Islet of Langerhans (tissue), 1 donor: ENCODE measurements at regions not wholly inside any gene's neighbourhood (a gene's known extent, or its start where the extent isn't known, plus 50 kb on each side); places are given as distances from the start of the nearest gene placed in this dataset.

Experiments
- FAIRE-seq: peaks from one replicate; lab custom pipeline; 2011; peaks lifted over from hg19 to GRCh38; lab: Jason Lieb, UNC

DNA sequence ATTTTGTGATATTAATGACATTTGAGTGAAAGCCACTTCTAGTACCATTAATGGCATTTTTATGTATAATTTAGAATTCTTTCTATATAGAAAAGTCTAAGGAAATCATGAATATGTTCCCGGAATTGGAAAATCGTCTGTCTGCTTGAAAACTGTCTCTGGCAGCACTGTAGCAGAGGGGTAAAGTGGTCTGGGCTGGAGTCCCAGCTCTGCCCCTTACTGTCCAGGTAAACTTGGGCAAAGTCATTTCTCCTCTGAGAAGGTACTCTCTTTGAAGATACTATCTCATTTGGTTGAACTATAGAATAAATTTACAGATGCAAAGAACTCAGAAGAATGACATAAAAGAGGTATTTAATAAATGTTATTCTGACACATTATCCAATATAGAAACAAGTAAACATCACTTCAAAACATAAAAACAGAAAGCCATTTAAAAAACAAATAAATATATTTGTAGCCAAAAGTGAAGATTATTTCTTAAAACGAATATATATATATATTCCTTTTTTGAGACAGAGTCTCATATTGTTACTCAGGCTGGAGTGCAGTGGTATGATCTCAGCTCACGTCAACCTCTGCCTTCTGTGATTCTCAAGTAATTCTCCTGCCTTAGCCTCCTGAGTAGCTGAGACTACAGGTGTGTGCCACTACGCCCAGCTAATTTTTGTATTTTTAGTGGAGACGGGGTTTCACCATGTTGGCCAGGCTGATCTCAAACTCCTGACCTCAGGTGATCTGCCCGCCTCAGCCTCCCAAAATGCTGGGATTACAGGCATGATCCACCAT lies 149.8 kb upstream of the ITGA4 start:
- FAIRE-seq: no peak

DNA sequence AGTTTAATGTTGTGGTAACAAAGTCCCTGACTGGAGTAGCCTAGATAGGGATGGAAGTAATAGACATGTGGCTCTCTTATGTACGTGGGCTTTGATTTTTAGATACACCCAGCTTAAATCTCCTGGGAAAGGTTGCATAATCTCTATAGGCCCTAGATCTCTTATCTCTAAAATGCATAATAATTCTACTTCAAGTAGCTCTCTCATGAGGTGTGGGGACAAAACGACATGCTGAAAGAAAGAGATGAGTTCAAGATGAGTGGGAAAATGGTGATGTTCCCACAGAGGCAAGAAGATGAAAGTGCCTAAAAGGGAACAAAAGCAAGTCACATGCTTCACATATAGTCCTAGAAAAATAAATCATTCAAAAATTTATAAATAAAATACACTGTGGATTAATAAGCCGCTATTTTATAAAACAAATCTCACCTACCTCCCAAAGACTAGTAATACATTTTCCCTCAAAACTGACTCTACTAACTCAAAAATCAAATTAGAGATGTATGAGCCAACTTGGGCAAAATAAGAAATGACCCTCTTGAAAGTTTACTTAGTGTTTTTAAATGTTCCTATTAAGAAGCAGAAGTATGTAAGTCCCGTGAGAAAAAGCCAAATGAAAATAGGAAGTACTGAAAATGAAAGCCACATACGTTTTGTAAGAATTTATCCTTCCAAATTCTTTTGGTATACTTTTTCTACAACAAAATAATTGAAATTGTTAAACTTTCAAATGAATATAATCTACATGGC lies 148.2 kb upstream of the ITGA4 start:
- FAIRE-seq: no peak

DNA sequence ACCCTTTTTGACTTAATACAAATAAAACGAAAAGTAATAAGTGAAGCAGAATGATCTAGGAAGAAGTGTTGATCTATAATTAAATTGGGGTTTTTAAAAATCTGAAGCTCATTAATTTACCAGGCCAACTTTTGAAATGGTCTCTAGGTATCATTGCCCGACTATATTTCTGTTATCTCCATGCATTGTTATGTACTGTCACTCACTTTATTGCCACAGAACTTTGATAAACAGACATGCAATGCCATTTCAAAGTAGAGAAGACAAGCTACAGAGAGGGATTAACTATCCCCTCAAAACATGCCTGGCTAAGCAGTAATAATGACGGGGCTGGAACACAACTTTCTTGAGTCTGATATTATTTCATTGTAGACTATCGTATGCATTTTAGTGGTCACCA lies 147.6 kb upstream of the ITGA4 start:
- no peak for FAIRE-seq

DNA sequence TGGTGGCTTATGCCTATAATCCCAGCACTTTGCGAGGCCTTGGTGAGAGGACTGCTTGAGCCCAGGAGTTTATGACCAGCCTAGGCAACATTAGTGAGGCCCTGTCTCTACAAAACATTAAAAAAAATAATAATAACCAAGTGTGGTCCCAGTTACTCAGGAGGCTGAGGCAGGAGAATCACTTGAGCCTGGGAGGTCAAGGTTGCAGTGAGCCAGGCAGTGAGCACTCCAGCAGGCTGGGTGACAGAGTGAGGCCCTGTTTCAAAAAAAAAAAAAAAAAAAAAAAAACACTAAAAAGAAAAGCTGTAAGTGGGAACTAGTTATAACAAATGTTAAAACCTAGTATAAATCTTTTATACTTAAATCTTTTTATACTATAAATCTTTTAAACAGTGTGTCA lies 146.2 kb upstream of the ITGA4 start:
- no peak for FAIRE-seq

DNA sequence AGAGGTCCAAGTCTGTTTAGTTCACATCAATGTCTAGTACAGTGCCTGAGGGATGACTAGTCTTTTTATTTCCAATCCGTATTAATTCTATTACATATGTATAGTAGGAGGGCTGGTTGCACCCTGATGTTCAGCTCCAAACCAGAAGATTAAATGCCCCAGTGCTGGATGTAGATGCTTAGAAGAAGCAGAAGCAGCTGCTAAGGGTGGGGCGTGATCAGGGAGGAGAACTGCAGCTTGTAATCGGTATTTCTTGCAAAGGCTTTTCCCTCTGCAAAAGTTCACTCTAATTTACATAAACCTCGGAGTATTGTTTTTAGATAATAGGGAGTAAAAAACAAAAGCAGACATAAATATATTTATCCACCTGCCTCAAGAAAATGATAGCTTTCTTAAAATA lies 145.3 kb upstream of the ITGA4 start:
- no peak for FAIRE-seq

DNA sequence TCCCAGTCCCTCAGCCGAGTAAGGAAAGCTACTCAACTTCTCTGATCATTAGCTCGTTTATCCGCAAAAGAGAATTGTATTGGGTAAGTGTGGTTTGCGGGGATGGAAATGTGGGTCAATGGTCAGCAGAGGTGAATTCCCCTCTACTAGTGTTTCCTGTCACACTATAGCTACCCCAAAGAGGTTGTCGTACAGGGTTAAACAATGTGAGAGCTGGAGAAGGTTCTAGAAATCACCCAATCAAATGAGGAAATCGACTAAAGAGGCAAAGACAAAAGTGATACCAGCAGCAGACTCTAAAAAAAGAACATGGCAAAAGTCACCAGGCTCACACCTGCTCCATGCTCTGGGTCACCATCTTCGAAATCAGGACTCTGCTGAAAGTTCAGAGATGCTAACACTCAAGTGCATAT lies 144.7 kb upstream of the ITGA4 start:
- FAIRE-seq: no peak

DNA sequence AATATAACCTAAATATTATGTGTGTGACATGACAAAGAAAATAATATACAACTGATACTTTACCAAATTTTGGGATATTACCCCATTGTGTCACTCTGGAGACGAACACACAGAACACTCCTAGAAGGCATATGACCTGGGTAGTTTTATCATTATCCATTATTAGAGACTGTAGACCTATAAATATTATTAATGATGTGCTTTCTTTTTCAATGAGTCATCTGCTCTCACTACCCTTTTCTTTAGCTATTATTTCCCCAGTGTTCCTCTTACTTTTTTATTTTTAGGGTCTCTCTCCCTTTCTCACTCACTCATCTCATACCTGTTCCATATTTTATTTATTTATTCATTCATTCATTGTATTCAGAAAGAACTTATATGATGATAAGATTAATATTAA lies 143.3 kb upstream of the ITGA4 start:
- FAIRE-seq: no peak

DNA sequence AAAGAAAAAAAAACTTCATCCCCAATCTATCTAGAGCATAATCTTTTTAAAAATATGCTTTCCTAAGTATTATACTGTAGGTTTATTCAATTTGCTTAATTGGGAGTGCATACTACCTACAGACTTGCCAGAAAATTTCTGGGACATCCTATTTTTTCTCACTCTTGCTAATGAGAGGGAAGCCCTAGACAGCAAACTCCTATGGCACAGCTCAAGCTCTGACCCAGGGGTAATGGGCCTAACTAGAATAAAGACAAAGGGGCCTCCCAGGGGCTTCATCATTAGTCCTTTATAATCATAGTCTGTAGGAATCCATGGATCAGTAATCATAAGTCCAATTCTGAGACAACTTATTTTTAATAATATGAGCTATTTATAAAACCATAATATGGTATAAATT lies 142.6 kb upstream of the ITGA4 start:
- no peak for FAIRE-seq

DNA sequence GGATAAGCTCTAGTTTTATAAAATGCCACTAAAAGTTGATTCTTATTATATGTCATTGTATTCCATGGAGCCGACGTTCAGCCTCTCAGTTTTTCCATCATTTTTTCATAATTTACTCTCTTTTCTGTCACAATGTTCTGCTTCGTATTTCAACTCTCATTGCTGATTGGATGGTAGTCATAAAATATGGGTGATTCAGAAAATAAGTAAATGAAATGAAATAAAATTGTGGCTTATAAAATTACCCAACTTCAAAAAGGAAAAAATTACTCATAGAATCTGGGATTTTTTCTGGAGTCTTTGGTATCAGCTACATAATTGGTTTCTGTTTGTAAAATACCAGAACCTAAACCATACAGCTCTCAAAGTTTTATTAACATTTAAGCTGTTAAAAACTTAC lies 139.7 kb upstream of the ITGA4 start:
- FAIRE-seq: no peak

DNA sequence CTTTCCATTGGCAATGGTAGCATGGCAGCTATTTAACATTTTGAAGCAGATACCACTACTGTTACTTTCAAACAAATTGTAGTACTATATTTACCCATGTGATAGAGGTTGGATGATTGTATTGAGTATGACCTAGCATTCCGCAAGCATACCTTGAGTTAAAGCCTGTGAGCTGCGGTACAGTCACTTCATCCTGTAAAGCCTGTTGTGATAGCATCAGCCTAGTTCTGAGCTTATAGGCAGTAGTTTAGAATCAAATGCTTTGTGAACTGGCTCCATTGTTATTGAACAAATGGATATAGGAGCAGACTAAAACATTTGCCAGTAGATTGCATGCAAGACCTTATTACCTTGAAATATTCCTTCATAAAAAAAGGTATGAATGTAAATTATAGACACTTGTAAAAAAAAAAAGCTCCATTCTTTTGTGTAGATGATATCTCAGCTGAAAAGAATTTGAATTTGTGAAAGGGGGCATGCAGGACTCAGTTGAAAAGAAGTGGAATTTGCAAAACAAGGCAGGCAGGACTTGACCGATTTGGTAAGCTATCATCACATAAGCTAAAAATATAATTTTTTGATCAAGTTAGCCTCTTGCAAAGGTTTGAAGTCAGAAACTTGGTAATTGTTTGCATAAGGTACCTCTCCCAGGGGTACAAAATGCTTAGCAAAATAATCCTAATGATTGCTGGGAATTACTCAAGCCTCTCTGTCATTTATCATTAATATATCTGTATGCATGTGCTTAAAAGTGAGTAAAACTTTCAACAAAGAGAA lies 138.5 kb upstream of the ITGA4 start:
- FAIRE-seq: no peak

DNA sequence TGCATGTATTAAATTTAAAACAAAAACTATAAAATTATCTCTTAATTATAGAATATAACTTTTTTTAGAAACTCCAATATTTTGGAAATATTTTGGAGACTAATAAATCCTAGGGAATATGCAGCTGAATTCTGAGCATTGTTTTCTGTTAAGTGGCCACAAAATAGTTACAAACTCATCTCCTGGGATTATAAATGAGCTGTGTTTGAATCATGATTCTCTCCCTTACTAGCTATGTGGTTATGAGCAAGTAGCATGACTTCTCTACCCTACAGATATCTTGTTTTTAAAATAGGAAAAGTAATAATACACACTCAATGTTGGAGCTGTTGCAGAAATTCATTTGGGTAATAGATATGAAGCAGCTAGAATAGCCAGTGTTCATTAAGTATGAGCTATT lies 137.9 kb upstream of the ITGA4 start:
- no peak for FAIRE-seq

DNA sequence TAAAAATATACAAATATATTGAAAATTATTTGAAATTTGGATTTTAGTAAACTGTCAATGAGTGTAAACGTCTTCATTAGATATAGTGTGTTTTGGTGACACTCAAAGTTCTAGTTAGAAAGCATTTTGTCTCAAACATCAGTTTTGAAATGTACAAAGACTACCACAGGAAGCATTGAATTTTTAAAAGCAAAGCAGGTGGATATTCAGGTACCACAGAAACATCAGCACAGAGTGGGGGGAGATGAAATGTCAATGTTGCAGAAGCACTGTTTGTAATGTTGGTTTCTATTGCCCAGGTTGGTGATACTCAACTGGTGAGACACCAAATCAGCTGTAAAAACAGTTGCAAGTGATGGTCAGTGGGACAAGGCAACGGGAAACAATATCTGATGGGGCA lies 136.5 kb upstream of the ITGA4 start:
- no peak for FAIRE-seq

DNA sequence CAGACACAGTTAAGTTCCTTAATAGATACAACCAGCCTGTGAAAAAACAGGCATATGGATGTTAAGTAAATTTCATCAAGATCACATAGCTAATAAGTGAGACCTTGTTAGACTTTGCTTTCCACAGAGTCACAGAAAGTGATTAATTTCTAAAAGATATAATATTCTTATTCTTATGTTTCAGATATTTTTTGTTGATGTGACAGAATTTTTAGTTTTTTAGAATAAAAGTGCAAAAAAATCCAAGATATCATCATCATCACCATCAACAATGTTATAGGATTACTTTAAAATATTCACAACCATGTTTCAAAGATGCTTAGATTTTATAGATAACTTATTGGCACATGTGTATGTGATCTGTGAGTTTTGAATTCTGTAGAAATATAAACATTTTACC lies 132.3 kb upstream of the ITGA4 start:
- FAIRE-seq: no peak

DNA sequence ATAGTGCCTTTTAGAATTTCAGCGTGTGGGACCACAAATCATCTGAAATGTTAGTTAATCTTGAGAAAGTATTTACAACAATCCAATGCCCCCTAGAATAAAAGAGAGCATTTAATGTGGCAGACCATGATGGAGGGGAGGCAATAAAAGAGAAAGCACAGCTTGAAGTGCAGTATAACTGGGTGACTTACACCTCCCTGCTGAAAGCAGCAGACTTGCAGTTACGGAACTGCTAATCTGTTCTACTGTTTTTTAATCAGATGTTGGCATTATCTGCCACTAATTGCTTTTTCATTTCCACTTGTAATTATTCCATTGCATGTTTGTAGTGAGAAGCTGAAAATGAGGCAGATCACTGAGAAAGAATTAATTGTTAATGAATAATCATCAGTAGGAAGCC lies 130.5 kb upstream of the ITGA4 start:
- FAIRE-seq: no peak

DNA sequence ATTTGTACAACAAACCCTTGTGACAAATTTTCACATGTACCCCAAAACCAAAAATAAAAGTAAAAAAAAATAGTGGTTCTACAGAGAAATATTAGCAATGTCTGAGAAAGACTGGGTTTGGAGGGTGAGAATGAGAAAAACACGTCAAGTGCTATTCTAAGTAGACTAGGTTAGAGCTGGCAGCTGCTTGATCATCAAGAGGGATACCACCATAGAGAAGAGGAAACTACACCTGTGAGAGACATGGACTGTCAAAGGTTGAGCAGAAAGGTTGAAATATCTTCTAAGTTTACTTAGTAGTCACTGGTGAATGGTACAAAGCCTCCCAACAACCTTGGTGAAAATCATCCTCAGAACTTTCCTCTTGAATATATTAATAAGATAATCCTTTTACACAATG lies 126.9 kb upstream of the ITGA4 start:
- FAIRE-seq: no peak

DNA sequence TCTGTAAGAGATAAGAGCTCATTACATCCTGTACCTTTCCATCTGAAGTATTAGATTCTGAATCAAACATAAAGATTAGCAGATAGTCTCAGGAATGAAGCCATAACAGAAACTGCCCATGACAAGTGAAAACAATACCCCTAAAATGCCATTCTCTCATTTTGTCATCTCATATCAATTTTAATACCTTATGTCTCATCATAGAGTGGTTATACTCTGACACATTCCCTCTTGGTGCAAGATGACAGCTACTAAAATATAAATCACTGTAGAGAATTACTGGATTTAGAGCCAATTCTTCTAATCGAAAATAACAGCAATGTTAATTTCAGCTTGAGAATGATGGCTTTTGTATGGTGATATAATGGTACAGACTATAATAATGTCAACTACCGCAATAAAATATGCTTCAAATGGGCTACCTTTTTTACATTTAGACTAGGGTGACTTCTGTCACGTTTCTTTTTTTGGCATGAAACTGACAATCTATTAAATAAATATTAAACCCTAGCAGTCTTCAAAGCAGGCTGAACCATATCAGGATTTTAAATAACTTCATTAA lies 125.1 kb upstream of the ITGA4 start:
- FAIRE-seq: no peak

DNA sequence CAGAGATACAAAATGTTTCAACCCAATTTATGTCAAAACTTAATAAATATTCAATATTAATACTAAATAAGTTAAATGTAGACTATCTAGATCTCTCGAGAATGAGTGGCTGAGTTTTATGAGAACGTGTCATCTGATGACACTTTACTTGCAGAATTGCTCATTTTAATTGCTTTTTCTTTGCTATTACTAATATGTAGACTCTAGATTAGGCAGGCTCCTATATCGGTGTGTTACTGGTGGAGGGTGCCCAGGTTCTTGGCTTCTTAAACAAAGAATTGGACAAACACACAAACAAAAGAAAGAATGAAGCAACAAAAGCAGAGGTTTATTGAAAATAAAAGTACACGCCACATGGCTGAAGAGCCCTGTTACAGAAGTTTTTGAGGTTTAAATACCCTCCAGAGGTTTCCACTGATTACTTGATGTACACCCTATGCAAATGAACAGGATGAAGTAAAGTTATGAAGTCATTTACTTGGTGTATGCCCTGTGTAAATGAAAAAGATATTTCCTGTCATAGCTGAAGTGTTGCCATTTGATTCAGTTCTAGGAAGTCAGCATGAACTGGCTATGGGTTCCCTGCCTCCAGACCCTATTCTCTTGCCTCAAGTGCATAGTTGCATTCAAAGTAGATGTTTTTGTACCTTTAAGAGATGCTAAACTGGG lies 122.9 kb upstream of the ITGA4 start:
- FAIRE-seq: no peak

DNA sequence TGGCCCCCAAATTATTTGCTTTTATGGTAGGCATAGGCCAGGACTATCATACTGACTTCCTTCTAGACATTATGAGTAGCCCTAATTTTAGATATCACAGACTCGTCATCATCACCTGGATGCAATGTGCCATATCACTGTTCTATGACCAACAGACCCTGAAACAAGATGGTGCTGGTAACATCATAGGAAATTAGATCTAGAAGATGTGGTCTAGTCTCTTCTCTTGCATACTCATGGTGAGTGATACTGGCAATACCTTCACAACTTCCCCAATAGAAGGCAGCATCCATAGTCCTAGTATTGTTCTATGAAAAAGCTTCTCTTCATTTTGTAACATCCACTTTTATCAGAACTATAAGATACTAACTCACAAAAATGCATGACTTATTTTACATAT lies 116.3 kb upstream of the ITGA4 start:
- FAIRE-seq: no peak

DNA sequence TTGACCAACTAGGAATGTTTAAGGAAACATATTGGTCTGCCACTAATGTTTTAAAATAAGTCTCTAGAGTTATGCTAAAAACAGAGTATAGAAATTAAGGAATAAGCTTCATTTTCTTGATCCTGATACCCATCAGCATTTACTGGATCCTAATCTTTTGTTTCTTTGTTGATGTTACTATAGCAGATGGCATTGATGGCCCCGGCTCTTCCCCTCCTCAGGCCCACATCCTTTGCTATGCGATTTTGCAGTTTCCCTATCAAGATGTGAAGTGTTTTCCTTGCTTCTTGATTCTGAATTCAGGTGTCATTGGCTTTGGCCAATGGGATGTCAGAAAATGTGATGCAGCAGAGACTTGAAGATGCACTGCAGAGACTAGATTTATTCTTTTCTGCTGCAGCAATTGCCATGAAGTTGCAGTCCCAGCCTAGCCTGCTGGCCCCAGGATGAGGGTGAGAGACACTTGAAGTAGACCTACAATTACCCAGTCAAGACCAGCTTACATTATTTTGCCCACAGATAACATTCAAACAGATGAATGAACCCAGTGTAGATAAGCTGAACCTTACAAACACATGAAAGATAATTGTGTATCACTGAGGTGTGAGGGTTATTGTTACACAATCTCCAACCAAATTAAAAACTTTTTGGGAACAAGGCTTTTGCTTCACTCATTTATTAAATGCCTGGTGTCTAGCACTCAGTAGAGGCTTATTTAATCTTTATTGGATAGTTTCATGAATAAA lies 115.2 kb upstream of the ITGA4 start:
- no peak for FAIRE-seq

DNA sequence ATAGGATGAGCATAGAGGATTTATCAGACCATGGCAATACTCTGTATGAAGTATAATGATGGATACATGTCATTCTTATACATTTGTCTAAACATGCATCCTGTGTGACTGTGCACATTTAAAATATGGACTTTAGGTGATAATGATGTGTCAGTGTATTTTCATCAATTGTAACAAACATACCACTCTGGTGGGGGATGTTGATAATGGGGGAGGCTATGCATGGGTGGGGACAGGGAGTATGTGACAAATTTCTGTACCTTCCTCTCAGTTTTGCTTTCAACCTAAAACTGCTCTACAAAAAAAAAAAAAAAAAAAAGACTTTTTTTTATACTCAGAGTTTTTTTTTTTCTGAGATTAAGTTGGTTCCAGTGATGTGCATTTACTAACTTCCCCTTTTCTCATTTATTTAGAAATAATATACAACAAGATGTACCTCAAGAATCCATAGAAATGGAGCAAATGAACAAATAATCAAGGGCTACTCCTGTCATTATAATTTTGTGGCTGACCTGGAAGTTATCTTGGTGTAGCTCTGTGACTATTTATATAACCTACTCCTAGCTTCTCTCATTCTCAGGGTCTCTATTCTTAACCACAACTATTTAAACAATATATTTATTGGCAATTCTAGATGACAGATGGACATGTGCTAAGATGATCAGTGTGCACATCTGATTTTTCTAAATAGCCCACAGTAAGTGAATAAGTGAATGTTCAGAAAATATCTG lies 108.9 kb upstream of the ITGA4 start:
- FAIRE-seq: no peak

DNA sequence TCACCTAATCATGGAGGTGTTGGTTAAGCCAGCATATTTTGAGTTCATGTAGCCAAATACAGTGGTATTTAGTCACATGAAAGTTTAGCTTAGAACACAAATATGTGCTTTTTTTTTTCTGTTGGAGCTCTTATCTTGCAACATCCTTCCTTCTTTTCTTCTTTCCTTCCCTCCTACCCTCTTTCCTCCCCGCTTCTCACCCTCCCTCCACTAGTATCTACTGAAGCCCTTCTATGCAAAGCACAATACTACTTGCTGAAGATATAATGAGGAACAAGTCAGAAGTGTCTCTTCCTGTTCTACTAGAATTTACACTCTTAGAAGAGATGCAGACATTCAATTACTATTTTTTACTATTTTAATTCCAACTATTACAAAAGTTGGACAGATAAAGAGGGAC lies 105.0 kb upstream of the ITGA4 start:
- no peak for FAIRE-seq
